ENCODE measurements at regions not wholly inside any gene's neighbourhood (a gene's known extent, or its start where the extent isn't known, plus 50 kb on each side); places are given as distances from the start of the nearest gene placed in this dataset.

- TF ChIP-seq YY1 (IDR thresholded peaks at IDR 0.05; ENCODE audit: insufficient read depth, insufficient read length), result no peak
- no peak for TF ChIP-seq SUZ12 (IDR thresholded peaks at IDR 0.05; ENCODE audit: extremely low read depth, insufficient read depth, insufficient read length)
- TF ChIP-seq ZNF274 (IDR thresholded peaks at IDR 0.05; ENCODE audit: low read depth, low read length), result no peak
Measured at GRCh38 chr13:63048653-63049052, 1633.0 kb upstream of the PCDH20 start.
